Erythroblast (primary cell): ENCODE measurements at regions not wholly inside any gene's neighbourhood (a gene's known extent, or its start where the extent isn't known, plus 50 kb on each side); places are given as distances from the start of the nearest gene placed in this dataset.

ENCODE experiments used
- GATA1 ChIP-seq: IDR thresholded peaks from 2 replicates; pipeline ENCODE4 v1.6.1; 2011; ENCODE audit warnings: low read depth, mild to moderate bottlenecking, control low read depth, low read length, moderate library complexity
- POLR2A ChIP-seq: IDR thresholded peaks from 2 replicates; pipeline ENCODE4 v1.6.1; 2011; ENCODE audit warnings: mild to moderate bottlenecking, low read length

- no peak for TF ChIP-seq POLR2A
- no peak for TF ChIP-seq GATA1
Measured at GRCh38 chr11:106480581-106481190, 403.2 kb downstream of the AASDHPPT start.
